NCI-H1092 treated with DMSO at 0.1 percent for 48 hours (cell line): ENCODE measurements at regions not wholly inside any gene's neighbourhood (a gene's known extent, or its start where the extent isn't known, plus 50 kb on each side); places are given as distances from the start of the nearest gene placed in this dataset.
A peak's percentile ranks its signal among the peaks of the same experiment; 100 is the strongest.
"Not testable (repeated sequence)": the region's sequence is repeated elsewhere in the genome, so short reads cannot be mapped to it uniquely, and the experiment has no call there.

ENCODE experiments used
- DNase-seq: peaks from one replicate; lab custom pipeline; 2025; lab: John Stamatoyannopoulos, UW

- DNase-seq = no peak
Measured at GRCh38 chr22:48083502-48083901, 1321.1 kb downstream of the TBC1D22A start.

GRCh38 chr22:48082284-48082683 lies 1319.8 kb downstream of the TBC1D22A start:
- no peak for DNase-seq

GRCh38 chr22:48081281-48081680 lies 1318.8 kb downstream of the TBC1D22A start:
- no peak for DNase-seq

- no peak for DNase-seq
Measured at GRCh38 chr22:48080316-48081165, 1318.1 kb downstream of the TBC1D22A start.

- DNase-seq = no peak
Measured at GRCh38 chr22:48079505-48080290, 1317.2 kb downstream of the TBC1D22A start.

- DNase-seq = no peak
Measured at GRCh38 chr22:48078825-48079224, 1316.4 kb downstream of the TBC1D22A start.

GRCh38 chr22:48077699-48078098 lies 1315.2 kb downstream of the TBC1D22A start:
- no peak for DNase-seq

- no peak for DNase-seq
Measured at GRCh38 chr22:48076008-48076407, 1313.6 kb downstream of the TBC1D22A start.

- no peak for DNase-seq
Measured at GRCh38 chr22:48075604-48076003, 1313.2 kb downstream of the TBC1D22A start.

GRCh38 chr22:48072777-48073176 lies 1310.3 kb downstream of the TBC1D22A start:
- no peak for DNase-seq

- peak; percentile 5 for DNase-seq
Measured at GRCh38 chr22:48071828-48072227, 1309.4 kb downstream of the TBC1D22A start.

GRCh38 chr22:48071305-48071704 lies 1308.9 kb downstream of the TBC1D22A start:
- no peak for DNase-seq

- DNase-seq = no peak
Measured at GRCh38 chr22:48070760-48071159, 1308.3 kb downstream of the TBC1D22A start.

- no peak for DNase-seq
Measured at GRCh38 chr22:48070083-48070482, 1307.6 kb downstream of the TBC1D22A start.

- DNase-seq = no peak
Measured at GRCh38 chr22:48069256-48069655, 1306.8 kb downstream of the TBC1D22A start.

GRCh38 chr22:48068323-48068885 lies 1306.0 kb downstream of the TBC1D22A start:
- no peak for DNase-seq

GRCh38 chr22:48065892-48066291 lies 1303.4 kb downstream of the TBC1D22A start:
- DNase-seq = no peak

- no peak for DNase-seq
Measured at GRCh38 chr22:48061726-48062125, 1299.3 kb downstream of the TBC1D22A start.

- no peak for DNase-seq
Measured at GRCh38 chr22:48060266-48060665, 1297.8 kb downstream of the TBC1D22A start.

GRCh38 chr22:48059521-48059920 lies 1297.1 kb downstream of the TBC1D22A start:
- not testable (repeated sequence) for DNase-seq

- DNase-seq = no peak
Measured at GRCh38 chr22:48057116-48057835, 1294.8 kb downstream of the TBC1D22A start.

GRCh38 chr22:48055827-48056226 lies 1293.4 kb downstream of the TBC1D22A start:
- no peak for DNase-seq
